ENCODE measurements at regions not wholly inside any gene's neighbourhood (a gene's known extent, or its start where the extent isn't known, plus 50 kb on each side); places are given as distances from the start of the nearest gene placed in this dataset.
"Not testable (repeated sequence)": the region's sequence is repeated elsewhere in the genome, so short reads cannot be mapped to it uniquely, and the experiment has no call there.

DNA sequence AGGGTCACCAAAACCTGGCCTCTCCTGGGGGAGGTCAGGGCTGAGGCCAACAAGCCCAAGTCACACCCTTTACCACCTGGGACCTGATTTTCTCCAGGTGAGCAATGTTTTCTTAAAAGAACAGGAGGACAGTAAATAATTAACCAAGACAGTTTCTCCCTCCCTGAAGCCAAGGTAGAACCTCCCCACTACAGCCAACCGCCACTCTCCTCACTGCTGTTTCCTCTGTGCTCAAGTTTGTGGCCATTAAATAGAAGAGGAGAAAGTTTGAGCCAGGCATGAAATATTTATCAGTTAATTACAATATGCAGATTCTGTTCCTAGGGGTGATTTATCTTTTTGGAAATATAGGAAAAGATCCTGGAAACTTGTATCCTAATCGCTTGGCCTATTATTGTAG lies 150.6 kb upstream of the ANKRD20A1 start:
- TF ChIP-seq, protein P1, sequence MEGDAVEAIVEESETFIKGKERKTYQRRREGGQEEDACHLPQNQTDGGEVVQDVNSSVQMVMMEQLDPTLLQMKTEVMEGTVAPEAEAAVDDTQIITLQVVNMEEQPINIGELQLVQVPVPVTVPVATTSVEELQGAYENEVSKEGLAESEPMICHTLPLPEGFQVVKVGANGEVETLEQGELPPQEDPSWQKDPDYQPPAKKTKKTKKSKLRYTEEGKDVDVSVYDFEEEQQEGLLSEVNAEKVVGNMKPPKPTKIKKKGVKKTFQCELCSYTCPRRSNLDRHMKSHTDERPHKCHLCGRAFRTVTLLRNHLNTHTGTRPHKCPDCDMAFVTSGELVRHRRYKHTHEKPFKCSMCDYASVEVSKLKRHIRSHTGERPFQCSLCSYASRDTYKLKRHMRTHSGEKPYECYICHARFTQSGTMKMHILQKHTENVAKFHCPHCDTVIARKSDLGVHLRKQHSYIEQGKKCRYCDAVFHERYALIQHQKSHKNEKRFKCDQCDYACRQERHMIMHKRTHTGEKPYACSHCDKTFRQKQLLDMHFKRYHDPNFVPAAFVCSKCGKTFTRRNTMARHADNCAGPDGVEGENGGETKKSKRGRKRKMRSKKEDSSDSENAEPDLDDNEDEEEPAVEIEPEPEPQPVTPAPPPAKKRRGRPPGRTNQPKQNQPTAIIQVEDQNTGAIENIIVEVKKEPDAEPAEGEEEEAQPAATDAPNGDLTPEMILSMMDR (IDR thresholded peaks at IDR 0.05; ENCODE audit: low read depth, low read length, missing input control): not testable (repeated sequence)
- TF ChIP-seq EGR1 (IDR thresholded peaks at IDR 0.05; ENCODE audit: low read depth in 2 of 2); GABPA (IDR thresholded peaks at IDR 0.05 in 1 of 2, conservative IDR thresholded peaks at IDR 0.05 in 1 of 2); RAD21 (IDR thresholded peaks at IDR 0.05); YY1 (IDR thresholded peaks at IDR 0.05); FOXA1 (IDR thresholded peaks at IDR 0.05); JUND (IDR thresholded peaks at IDR 0.05); TAF1 (conservative IDR thresholded peaks at IDR 0.05); FOXA2 (IDR thresholded peaks at IDR 0.05); RXRA (IDR thresholded peaks at IDR 0.05): not testable (repeated sequence)
- TF ChIP-seq, protein P2, sequence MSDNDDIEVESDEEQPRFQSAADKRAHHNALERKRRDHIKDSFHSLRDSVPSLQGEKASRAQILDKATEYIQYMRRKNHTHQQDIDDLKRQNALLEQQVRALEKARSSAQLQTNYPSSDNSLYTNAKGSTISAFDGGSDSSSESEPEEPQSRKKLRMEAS (IDR thresholded peaks at IDR 0.05): not testable (repeated sequence)
- TF ChIP-seq, protein P3, sequence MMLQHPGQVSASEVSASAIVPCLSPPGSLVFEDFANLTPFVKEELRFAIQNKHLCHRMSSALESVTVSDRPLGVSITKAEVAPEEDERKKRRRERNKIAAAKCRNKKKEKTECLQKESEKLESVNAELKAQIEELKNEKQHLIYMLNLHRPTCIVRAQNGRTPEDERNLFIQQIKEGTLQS (IDR thresholded peaks at IDR 0.05): not testable (repeated sequence)
- TF ChIP-seq, protein P4, sequence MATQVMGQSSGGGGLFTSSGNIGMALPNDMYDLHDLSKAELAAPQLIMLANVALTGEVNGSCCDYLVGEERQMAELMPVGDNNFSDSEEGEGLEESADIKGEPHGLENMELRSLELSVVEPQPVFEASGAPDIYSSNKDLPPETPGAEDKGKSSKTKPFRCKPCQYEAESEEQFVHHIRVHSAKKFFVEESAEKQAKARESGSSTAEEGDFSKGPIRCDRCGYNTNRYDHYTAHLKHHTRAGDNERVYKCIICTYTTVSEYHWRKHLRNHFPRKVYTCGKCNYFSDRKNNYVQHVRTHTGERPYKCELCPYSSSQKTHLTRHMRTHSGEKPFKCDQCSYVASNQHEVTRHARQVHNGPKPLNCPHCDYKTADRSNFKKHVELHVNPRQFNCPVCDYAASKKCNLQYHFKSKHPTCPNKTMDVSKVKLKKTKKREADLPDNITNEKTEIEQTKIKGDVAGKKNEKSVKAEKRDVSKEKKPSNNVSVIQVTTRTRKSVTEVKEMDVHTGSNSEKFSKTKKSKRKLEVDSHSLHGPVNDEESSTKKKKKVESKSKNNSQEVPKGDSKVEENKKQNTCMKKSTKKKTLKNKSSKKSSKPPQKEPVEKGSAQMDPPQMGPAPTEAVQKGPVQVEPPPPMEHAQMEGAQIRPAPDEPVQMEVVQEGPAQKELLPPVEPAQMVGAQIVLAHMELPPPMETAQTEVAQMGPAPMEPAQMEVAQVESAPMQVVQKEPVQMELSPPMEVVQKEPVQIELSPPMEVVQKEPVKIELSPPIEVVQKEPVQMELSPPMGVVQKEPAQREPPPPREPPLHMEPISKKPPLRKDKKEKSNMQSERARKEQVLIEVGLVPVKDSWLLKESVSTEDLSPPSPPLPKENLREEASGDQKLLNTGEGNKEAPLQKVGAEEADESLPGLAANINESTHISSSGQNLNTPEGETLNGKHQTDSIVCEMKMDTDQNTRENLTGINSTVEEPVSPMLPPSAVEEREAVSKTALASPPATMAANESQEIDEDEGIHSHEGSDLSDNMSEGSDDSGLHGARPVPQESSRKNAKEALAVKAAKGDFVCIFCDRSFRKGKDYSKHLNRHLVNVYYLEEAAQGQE (IDR thresholded peaks at IDR 0.05): not testable (repeated sequence)

All from liver (tissue), 3 donors.